Uterus (tissue), 2 donors: ENCODE measurements at regions not wholly inside any gene's neighbourhood (a gene's known extent, or its start where the extent isn't known, plus 50 kb on each side); places are given as distances from the start of the nearest gene placed in this dataset.

ENCODE experiments used
- POLR2A ChIP-seq, 2 donors: fragments of 450-650 bp; IDR thresholded peaks; one replicate each; pipeline ENCODE4 v1.6.1; 2016; ENCODE audit warnings: antibody characterized with exemption in 2 of 2, mild to moderate bottlenecking in 1 of 2, moderate library complexity in 1 of 2
- TF ChIP-seq, protein P1 (sequence below), 4 experiments: fragments of 200-600 bp in 2 of 4; fragments of 450-650 bp in 2 of 4; sonication (generic) in 2 of 4; IDR thresholded peaks; one replicate each; pipeline ENCODE4 v1.5.1; 2016 to 2019; ENCODE audit warnings: antibody characterized with exemption in 4 of 4, mild to moderate bottlenecking in 2 of 4, moderate library complexity in 1 of 4

GRCh38 chr10:43024942-43025700 lies 51.7 kb upstream of the RET start:
- TF ChIP-seq, protein P1, sequence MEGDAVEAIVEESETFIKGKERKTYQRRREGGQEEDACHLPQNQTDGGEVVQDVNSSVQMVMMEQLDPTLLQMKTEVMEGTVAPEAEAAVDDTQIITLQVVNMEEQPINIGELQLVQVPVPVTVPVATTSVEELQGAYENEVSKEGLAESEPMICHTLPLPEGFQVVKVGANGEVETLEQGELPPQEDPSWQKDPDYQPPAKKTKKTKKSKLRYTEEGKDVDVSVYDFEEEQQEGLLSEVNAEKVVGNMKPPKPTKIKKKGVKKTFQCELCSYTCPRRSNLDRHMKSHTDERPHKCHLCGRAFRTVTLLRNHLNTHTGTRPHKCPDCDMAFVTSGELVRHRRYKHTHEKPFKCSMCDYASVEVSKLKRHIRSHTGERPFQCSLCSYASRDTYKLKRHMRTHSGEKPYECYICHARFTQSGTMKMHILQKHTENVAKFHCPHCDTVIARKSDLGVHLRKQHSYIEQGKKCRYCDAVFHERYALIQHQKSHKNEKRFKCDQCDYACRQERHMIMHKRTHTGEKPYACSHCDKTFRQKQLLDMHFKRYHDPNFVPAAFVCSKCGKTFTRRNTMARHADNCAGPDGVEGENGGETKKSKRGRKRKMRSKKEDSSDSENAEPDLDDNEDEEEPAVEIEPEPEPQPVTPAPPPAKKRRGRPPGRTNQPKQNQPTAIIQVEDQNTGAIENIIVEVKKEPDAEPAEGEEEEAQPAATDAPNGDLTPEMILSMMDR (IDR thresholded peaks at IDR 0.05): no peak
- no peak for TF ChIP-seq POLR2A (IDR thresholded peaks at IDR 0.05)
